MG63 (cell line): ENCODE measurements at regions not wholly inside any gene's neighbourhood (a gene's known extent, or its start where the extent isn't known, plus 50 kb on each side); places are given as distances from the start of the nearest gene placed in this dataset.
"Not testable (repeated sequence)": the region's sequence is repeated elsewhere in the genome, so short reads cannot be mapped to it uniquely, and the experiment has no call there.

Experiments used
- DNase-seq: peaks from one replicate; pipeline ENCODE4 v3.0.0-alpha.2; 2020
- H3K27me3 ChIP-seq: fragments of 250-450 bp; sonication (Bioruptor Pico); 2 replicates; pipeline ENCODE4 v1.5.1; 2020; ENCODE audit warnings: mild to moderate bottlenecking, moderate library complexity
- H3K36me3 ChIP-seq: fragments of 250-450 bp; sonication (Bioruptor Pico); 2 replicates; pipeline ENCODE4 v1.5.1; 2020; ENCODE audit warnings: mild to moderate bottlenecking, moderate library complexity
- H3K4me3 ChIP-seq: fragments of 250-450 bp; sonication (Bioruptor Pico); 2 replicates; pipeline ENCODE4 v1.5.1; 2020; ENCODE audit warnings: mild to moderate bottlenecking, moderate library complexity
- H3K9me3 ChIP-seq: fragments of 250-450 bp; sonication (Bioruptor Pico); 2 replicates; pipeline ENCODE4 v1.5.1; 2020; ENCODE audit warnings: mild to moderate bottlenecking, moderate library complexity

DNA sequence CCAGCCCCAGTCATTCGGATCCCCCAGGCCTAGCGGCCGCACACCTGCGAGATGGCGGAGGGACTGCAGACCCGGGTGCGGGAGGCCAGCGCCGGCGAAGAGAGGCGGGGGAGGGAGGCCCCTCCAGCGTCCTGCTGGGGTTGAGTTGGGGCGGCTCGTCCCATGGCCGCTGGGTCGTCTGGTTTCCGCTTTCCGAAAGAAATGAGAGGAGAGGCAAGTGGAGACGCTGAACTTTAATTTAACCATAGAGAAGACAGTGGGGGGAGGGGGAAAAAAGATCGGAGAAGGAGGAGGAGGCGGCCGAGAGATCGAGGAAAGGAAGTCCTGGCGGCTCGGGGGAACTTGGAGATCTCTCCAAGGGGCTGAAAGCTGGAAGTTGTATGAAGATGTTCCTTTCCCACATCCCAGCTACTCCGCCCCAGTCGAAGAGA, 967.7 kb upstream of the DEFB115 start:
- not testable (repeated sequence) for H3K27me3 ChIP-seq, H3K9me3 ChIP-seq, H3K36me3 ChIP-seq, DNase-seq, H3K4me3 ChIP-seq

GRCh38 chr20:30290361-30291063, 967.0 kb upstream of the DEFB115 start:
- DNase-seq = peak; percentile 25
- not testable (repeated sequence) for H3K9me3 ChIP-seq, H3K36me3 ChIP-seq, H3K4me3 ChIP-seq, H3K27me3 ChIP-seq

DNA sequence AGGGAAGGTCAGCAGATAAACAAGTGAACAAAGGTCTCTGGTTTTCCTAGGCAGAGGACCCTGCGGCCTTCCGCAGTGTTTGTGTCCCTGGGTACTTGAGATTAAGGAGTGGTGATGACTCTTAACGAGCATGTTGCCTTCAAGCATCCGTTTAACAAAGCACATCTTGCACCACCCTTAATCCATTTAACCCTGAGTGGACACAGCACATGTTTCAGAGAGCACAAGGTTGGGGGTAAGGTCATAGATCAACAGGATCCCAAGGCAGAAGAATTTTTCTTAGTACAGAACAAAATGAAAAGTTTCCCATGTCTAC, 966.4 kb upstream of the DEFB115 start:
- not testable (repeated sequence) for H3K27me3 ChIP-seq, H3K36me3 ChIP-seq, DNase-seq, H3K4me3 ChIP-seq, H3K9me3 ChIP-seq

DNA sequence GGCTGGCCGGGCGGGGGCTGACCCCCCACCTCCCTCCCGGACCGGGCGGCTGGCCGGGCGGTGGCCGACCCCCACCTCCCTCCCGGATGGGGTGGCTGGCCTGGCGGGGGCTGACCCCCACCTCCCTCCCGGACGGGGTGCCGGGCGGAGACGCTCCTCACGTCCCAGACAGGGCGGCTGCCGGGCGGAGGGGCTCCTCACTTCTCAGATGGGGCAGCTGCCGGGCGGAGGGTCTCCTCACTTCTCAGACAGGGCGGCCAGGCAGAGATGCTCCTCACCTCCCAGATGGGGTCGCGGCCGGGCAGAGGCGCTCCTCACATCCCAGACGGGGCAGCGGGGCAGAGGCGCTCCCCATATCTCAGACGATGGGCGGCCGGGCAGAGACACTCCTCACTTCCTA, 965.8 kb upstream of the DEFB115 start:
- not testable (repeated sequence) for DNase-seq, H3K9me3 ChIP-seq, H3K27me3 ChIP-seq, H3K36me3 ChIP-seq, H3K4me3 ChIP-seq

GRCh38 chr20:30295396-30295795, 962.1 kb upstream of the DEFB115 start:
- H3K36me3 ChIP-seq, H3K9me3 ChIP-seq, DNase-seq, H3K27me3 ChIP-seq, H3K4me3 ChIP-seq: not testable (repeated sequence)

- H3K27me3 ChIP-seq, H3K36me3 ChIP-seq, H3K4me3 ChIP-seq, H3K9me3 ChIP-seq, DNase-seq: not testable (repeated sequence)
Measured at GRCh38 chr20:30295967-30296366, 961.5 kb upstream of the DEFB115 start.

DNA sequence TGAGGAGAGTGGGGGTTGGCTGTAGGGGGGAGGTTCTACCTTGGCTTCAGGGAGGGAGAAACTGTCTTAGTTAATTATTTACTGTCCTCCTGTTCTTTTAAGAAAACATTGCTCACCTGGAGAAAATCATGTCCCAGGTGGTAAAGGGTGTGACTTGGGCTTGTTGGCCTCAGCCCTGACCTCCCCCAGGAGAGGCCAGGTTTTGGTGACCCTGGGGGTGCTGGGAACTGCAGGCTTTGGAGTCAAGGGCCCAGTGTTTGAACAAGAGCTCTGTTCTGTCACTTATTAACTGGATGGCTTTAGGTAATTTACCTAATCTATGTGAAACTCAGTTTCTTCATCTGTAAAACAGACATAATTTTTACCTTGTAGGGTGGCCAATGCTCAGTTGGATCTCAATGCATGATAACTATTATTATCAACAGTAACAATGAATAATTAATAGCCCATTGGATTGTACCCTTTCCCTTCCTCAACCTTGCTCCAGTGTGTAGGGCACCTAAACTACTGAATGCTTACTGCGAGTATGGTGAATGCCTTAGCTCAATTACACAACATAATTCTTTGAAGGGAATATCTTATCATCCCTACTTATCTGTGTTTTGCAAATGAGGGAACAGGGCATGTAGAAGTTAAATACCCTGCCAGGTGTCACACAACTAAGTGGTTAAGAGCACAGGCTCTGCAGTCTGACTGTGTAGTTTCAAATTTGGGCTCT, 959.4 kb upstream of the DEFB115 start:
- DNase-seq, H3K9me3 ChIP-seq, H3K4me3 ChIP-seq, H3K36me3 ChIP-seq, H3K27me3 ChIP-seq: not testable (repeated sequence)

GRCh38 chr20:30300220-30300642, 957.2 kb upstream of the DEFB115 start:
- DNase-seq, H3K9me3 ChIP-seq, H3K4me3 ChIP-seq, H3K36me3 ChIP-seq, H3K27me3 ChIP-seq: not testable (repeated sequence)

DNA sequence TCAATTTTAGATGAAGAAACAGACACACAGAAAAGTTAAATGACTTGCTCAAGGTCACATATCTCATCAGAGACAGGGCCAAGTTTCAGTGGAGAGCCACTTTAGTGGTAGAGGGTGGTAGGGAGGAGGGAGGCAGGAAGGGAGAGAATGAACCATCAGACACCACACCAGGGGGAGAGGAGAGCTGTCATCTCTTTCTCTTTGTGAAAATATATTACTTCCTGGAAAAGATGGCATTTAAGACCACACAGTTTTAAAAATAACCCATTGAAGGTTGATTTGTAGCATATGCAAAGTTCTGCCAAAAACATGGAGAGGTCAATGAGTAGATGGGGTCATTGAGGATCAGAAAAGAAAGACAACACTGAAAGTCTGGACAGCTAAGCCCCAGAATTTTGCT, 954.7 kb upstream of the DEFB115 start:
- not testable (repeated sequence) for H3K4me3 ChIP-seq, H3K9me3 ChIP-seq, H3K36me3 ChIP-seq, H3K27me3 ChIP-seq, DNase-seq

- DNase-seq, H3K27me3 ChIP-seq, H3K9me3 ChIP-seq, H3K4me3 ChIP-seq, H3K36me3 ChIP-seq: not testable (repeated sequence)
Measured at GRCh38 chr20:30309938-30310337, 947.5 kb upstream of the DEFB115 start.

- H3K4me3 ChIP-seq, H3K9me3 ChIP-seq, H3K36me3 ChIP-seq, H3K27me3 ChIP-seq, DNase-seq: not testable (repeated sequence)
Measured at GRCh38 chr20:30310385-30310784, 947.1 kb upstream of the DEFB115 start.

DNA sequence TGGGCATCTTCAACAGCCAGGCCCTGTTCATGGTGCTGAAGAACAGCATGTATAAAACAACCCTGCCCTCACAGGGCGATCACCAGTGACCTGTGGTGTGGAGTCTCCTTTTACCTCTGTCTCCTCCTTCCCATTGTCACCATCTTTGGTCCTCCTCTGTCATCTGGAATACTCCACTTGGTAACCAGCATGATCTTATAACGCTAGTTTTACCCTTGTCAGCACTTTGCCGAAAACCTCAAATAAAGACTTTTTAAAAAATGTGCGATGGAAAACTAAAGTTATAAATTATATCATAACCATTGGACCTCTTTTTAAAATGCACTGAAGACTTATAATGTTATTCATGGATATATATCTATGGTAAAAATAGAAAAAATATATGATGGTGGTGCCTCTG, 945.2 kb upstream of the DEFB115 start:
- not testable (repeated sequence) for H3K36me3 ChIP-seq, H3K27me3 ChIP-seq, DNase-seq, H3K4me3 ChIP-seq, H3K9me3 ChIP-seq

GRCh38 chr20:30313660-30314059, 943.8 kb upstream of the DEFB115 start:
- not testable (repeated sequence) for H3K4me3 ChIP-seq, H3K36me3 ChIP-seq, DNase-seq, H3K9me3 ChIP-seq, H3K27me3 ChIP-seq

DNA sequence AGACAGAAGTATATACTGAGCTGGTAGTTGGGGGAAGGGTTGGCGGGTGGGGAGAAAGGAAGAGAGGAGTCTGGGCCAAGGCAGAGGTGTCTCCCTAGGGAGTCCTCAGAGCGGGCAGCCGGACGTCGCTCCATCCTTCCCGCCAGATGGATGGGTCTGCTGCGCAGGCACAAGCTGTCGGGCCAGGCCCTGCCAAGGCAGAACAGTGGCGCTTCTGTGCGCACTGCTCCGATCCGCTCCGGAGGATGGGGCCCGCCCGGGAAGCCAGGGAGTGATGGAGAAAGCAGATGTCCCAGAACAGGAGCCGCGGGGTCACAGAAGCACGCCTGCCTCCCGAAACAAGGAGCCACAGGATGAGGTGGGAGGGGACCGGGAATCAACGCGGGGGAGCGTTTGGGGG, 941.4 kb upstream of the DEFB115 start:
- not testable (repeated sequence) for H3K36me3 ChIP-seq, H3K27me3 ChIP-seq, H3K4me3 ChIP-seq, DNase-seq, H3K9me3 ChIP-seq

GRCh38 chr20:30316532-30317299, 940.7 kb upstream of the DEFB115 start:
- H3K27me3 ChIP-seq, H3K9me3 ChIP-seq, H3K4me3 ChIP-seq: not testable (repeated sequence)

GRCh38 chr20:30333744-30334143, 923.7 kb upstream of the DEFB115 start:
- not testable (repeated sequence) for DNase-seq, H3K4me3 ChIP-seq, H3K9me3 ChIP-seq, H3K36me3 ChIP-seq, H3K27me3 ChIP-seq

More at GRCh38 chr20:30316532-30317299, 940.7 kb upstream of the DEFB115 start:
- DNase-seq, H3K36me3 ChIP-seq: not testable (repeated sequence)

DNA sequence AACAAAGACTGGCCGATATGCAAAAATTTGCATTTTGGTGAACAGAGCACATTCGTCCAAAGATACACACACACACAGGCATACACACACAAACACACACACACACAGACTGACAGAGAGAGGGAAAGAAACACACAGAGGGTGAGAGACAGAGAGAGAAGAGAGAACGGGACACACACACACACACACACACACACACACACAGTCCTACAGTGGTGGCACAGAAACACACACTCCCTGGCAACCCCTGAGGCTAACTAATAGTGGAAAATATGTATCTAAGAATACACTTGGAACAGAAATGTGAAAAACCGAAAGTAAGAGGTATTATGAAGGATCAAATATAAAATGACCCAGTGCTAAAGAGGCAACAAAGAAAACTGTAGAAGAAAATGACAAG, 919.9 kb upstream of the DEFB115 start:
- not testable (repeated sequence) for DNase-seq, H3K9me3 ChIP-seq, H3K36me3 ChIP-seq, H3K4me3 ChIP-seq, H3K27me3 ChIP-seq

GRCh38 chr20:30348932-30349331, 908.5 kb upstream of the DEFB115 start:
- H3K4me3 ChIP-seq, H3K36me3 ChIP-seq, H3K9me3 ChIP-seq, DNase-seq, H3K27me3 ChIP-seq: not testable (repeated sequence)
